GM12878 (cell line): ENCODE measurements at regions not wholly inside any gene's neighbourhood (a gene's known extent, or its start where the extent isn't known, plus 50 kb on each side); places are given as distances from the start of the nearest gene placed in this dataset.

Experiments
- SUPT20H ChIP-seq: IDR thresholded peaks from 2 replicates; pipeline ENCODE4 v1.6.1; 2011; ENCODE audit warnings: low read depth, mild to moderate bottlenecking, low read length, moderate library complexity, borderline replicate concordance; ENCODE audit not compliant: control insufficient read depth
- YBX1 ChIP-seq: fragments of 450-650 bp; IDR thresholded peaks from 2 replicates; pipeline ENCODE4 v1.6.1; 2016; ENCODE audit warnings: antibody characterized with exemption
- TF ChIP-seq, protein P1 (sequence below), 3 experiments: IDR thresholded peaks in 2 of 3; conservative IDR thresholded peaks in 1 of 3; 2 replicates each; pipeline ENCODE4 v1.5.1; 2011; ENCODE audit warnings: low read depth in 3 of 3, low read length in 3 of 3, mild to moderate bottlenecking in 3 of 3, control low read depth in 2 of 3, moderate library complexity in 2 of 3, inconsistent platforms in 1 of 3, mixed read lengths in 1 of 3; ENCODE audit not compliant: control insufficient read depth in 2 of 3, insufficient read depth in 1 of 3; ENCODE audit errors: extremely low read depth in 1 of 3
- TF ChIP-seq, protein P2 (sequence below): IDR thresholded peaks from 2 replicates; pipeline ENCODE4 v1.6.1; 2011; ENCODE audit warnings: low read depth, mild to moderate bottlenecking, low read length, moderate library complexity, borderline replicate concordance; ENCODE audit errors: extremely low read depth
- TF ChIP-seq, protein P3 (sequence below): fragments of 450-650 bp; formaldehyde crosslinking; IDR thresholded peaks from 2 replicates; pipeline ENCODE4 v1.4.0; 2022; ENCODE audit warnings: mild to moderate bottlenecking, moderate library complexity
- TF ChIP-seq, protein P4 (sequence below): fragments of 450-650 bp; formaldehyde crosslinking; IDR thresholded peaks from 2 replicates; pipeline ENCODE4 v1.5.0; 2022; ENCODE audit warnings: mild to moderate bottlenecking, missing genetic modification characterization

DNA sequence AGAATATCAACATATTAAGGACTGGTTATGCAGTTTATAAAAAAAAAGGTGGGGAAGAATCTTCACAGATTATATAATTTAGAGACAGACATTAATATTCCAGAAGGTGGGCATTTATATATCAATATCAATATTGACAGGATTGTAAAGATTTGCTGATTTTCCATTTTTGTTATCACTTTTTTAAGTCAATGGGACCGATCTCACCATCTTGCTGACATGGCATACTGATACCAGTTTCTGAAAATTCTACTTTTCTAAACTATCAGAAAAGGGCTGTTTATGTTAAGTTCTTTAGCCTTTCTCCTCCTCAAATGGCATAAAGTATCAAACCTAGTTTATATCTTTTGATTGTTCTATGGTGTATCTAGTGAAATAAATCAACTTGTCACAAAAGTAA is 344.1 kb upstream of the SOX5 start:
- TF ChIP-seq, protein P1, sequence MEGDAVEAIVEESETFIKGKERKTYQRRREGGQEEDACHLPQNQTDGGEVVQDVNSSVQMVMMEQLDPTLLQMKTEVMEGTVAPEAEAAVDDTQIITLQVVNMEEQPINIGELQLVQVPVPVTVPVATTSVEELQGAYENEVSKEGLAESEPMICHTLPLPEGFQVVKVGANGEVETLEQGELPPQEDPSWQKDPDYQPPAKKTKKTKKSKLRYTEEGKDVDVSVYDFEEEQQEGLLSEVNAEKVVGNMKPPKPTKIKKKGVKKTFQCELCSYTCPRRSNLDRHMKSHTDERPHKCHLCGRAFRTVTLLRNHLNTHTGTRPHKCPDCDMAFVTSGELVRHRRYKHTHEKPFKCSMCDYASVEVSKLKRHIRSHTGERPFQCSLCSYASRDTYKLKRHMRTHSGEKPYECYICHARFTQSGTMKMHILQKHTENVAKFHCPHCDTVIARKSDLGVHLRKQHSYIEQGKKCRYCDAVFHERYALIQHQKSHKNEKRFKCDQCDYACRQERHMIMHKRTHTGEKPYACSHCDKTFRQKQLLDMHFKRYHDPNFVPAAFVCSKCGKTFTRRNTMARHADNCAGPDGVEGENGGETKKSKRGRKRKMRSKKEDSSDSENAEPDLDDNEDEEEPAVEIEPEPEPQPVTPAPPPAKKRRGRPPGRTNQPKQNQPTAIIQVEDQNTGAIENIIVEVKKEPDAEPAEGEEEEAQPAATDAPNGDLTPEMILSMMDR (IDR thresholded peaks at IDR 0.05 in 2 of 3, conservative IDR thresholded peaks at IDR 0.05 in 1 of 3; ENCODE audit: control insufficient read depth in 2 of 3, extremely low read depth in 1 of 3, insufficient read depth in 1 of 3, low read depth in 3 of 3, low read length in 3 of 3): no peak
- TF ChIP-seq, protein P2, sequence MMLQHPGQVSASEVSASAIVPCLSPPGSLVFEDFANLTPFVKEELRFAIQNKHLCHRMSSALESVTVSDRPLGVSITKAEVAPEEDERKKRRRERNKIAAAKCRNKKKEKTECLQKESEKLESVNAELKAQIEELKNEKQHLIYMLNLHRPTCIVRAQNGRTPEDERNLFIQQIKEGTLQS: no peak
- no peak for TF ChIP-seq SUPT20H
- TF ChIP-seq, protein P3, sequence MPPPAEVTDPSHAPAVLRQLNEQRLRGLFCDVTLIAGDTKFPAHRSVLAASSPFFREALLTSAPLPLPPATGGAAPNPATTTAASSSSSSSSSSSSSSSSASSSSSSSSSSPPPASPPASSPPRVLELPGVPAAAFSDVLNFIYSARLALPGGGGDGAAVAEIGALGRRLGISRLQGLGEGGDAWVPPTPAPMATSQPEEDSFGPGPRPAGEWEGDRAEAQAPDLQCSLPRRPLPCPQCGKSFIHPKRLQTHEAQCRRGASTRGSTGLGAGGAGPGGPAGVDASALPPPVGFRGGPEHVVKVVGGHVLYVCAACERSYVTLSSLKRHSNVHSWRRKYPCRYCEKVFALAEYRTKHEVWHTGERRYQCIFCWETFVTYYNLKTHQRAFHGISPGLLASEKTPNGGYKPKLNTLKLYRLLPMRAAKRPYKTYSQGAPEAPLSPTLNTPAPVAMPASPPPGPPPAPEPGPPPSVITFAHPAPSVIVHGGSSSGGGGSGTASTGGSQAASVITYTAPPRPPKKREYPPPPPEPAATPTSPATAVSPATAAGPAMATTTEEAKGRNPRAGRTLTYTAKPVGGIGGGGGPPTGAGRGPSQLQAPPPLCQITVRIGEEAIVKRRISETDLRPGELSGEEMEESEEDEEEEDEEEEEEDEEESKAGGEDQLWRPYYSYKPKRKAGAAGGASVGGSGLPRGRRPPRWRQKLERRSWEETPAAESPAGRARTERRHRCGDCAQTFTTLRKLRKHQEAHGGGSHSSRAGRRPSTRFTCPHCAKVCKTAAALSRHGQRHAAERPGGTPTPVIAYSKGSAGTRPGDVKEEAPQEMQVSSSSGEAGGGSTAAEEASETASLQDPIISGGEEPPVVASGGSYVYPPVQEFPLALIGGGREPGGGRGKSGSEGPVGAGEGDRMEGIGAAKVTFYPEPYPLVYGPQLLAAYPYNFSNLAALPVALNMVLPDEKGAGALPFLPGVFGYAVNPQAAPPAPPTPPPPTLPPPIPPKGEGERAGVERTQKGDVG (CRISPR knock-in tag): no peak
- TF ChIP-seq, protein P4, sequence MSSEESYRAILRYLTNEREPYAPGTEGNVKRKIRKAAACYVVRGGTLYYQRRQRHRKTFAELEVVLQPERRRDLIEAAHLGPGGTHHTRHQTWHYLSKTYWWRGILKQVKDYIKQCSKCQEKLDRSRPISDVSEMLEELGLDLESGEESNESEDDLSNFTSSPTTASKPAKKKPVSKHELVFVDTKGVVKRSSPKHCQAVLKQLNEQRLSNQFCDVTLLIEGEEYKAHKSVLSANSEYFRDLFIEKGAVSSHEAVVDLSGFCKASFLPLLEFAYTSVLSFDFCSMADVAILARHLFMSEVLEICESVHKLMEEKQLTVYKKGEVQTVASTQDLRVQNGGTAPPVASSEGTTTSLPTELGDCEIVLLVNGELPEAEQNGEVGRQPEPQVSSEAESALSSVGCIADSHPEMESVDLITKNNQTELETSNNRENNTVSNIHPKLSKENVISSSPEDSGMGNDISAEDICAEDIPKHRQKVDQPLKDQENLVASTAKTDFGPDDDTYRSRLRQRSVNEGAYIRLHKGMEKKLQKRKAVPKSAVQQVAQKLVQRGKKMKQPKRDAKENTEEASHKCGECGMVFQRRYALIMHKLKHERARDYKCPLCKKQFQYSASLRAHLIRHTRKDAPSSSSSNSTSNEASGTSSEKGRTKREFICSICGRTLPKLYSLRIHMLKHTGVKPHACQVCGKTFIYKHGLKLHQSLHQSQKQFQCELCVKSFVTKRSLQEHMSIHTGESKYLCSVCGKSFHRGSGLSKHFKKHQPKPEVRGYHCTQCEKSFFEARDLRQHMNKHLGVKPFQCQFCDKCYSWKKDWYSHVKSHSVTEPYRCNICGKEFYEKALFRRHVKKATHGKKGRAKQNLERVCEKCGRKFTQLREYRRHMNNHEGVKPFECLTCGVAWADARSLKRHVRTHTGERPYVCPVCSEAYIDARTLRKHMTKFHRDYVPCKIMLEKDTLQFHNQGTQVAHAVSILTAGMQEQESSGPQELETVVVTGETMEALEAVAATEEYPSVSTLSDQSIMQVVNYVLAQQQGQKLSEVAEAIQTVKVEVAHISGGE: no peak
- no peak for TF ChIP-seq YBX1
